Activated naive CD8-positive, alpha-beta T cell treated with anti-CD3 and anti-CD28 coated beads for 36 hours (primary cell): ENCODE measurements at regions not wholly inside any gene's neighbourhood (a gene's known extent, or its start where the extent isn't known, plus 50 kb on each side); places are given as distances from the start of the nearest gene placed in this dataset.
"Not testable (repeated sequence)": the region's sequence is repeated elsewhere in the genome, so short reads cannot be mapped to it uniquely, and the experiment has no call there.

Experiments used
- DNase-seq: peaks from one replicate; pipeline ENCODE4 v3.0.0; 2021
- H3K27ac Mint-ChIP-seq: one replicate; pipeline ENCODE4 v1.8.0; 2022; ENCODE audit warnings: mild to moderate bottlenecking, moderate library complexity, mixed read lengths
- H3K27me3 Mint-ChIP-seq: one replicate; pipeline ENCODE4 v1.8.0; 2022; ENCODE audit warnings: mild to moderate bottlenecking, mixed read lengths
- H3K36me3 Mint-ChIP-seq: one replicate; pipeline ENCODE4 v1.8.0; 2021; ENCODE audit warnings: mild to moderate bottlenecking, mixed read lengths
- H3K4me1 Mint-ChIP-seq: one replicate; pipeline ENCODE4 v1.8.0; 2021; ENCODE audit warnings: mixed read lengths
- H3K4me3 Mint-ChIP-seq: one replicate; pipeline ENCODE4 v1.8.0; 2022; ENCODE audit warnings: mild to moderate bottlenecking, moderate library complexity, mixed read lengths
- H3K9me3 Mint-ChIP-seq: one replicate; pipeline ENCODE4 v1.8.0; 2022; ENCODE audit warnings: mixed read lengths

- Mint-ChIP-seq H3K27ac (no peak overlapping the region), H3K4me3 (no peak overlapping the region), H3K9me3 (no peaks in the 10 kb centered on the region), H3K36me3 (no peaks in the 10 kb centered on the region), H3K27me3 (peaks cover 5% of the 10 kb centered on the region), H3K4me1 (no peaks in the 10 kb centered on the region)
- DNase-seq = no peak
Observed at GRCh38 chr2:21194147-21194546, 70.4 kb downstream of the TDRD15 start.

GRCh38 chr2:21194858-21195271, 71.1 kb downstream of the TDRD15 start:
- no peak overlapping the region for H3K27ac Mint-ChIP-seq
- H3K36me3 Mint-ChIP-seq = no peaks in the 10 kb centered on the region
- H3K4me3 Mint-ChIP-seq = no peak overlapping the region
- peaks cover 5% of the 10 kb centered on the region for H3K27me3 Mint-ChIP-seq
- no peaks in the 10 kb centered on the region for H3K4me1 Mint-ChIP-seq
- H3K9me3 Mint-ChIP-seq = no peaks in the 10 kb centered on the region
- DNase-seq = no peak

GRCh38 chr2:21195326-21195725, 71.6 kb downstream of the TDRD15 start:
- Mint-ChIP-seq H3K4me1 (no peaks in the 10 kb centered on the region), H3K36me3 (no peaks in the 10 kb centered on the region), H3K4me3 (no peak overlapping the region), H3K27me3 (peaks cover 5% of the 10 kb centered on the region), H3K9me3 (no peaks in the 10 kb centered on the region), H3K27ac (no peak overlapping the region)
- DNase-seq = no peak

GRCh38 chr2:21198637-21199036, 74.9 kb downstream of the TDRD15 start:
- no peak overlapping the region for H3K27ac Mint-ChIP-seq

DNA sequence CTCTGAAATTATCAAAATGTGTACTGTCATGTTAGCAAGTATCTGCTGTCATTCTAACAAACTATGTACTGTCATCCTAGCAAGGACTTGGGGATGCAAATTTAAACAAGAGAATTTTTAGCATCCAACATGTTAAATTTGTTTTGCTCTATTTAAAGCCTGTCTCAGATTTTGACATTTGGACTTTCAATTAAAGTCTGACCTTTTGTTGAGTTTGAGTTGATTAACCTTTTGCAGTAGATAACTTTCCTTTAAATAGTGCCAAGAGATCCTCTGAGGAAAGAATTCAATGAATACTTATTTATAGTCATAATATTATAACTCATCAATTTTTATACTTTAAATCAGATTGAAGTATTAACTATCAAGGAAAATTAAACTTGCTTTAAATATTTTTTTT, 80.2 kb downstream of the TDRD15 start:
- Mint-ChIP-seq H3K4me3 (no peak overlapping the region), H3K36me3 (no peaks in the 10 kb centered on the region), H3K27me3 (peaks cover under 1% of the 10 kb centered on the region), H3K9me3 (no peaks in the 10 kb centered on the region), H3K4me1 (no peaks in the 10 kb centered on the region), H3K27ac (no peak overlapping the region)
- DNase-seq = no peak

More at GRCh38 chr2:21198637-21199036, 74.9 kb downstream of the TDRD15 start:
- no peak for DNase-seq
- Mint-ChIP-seq H3K4me1 (no peaks in the 10 kb centered on the region), H3K4me3 (no peak overlapping the region), H3K36me3 (no peaks in the 10 kb centered on the region), H3K9me3 (no peaks in the 10 kb centered on the region), H3K27me3 (peaks cover 5% of the 10 kb centered on the region)

DNA sequence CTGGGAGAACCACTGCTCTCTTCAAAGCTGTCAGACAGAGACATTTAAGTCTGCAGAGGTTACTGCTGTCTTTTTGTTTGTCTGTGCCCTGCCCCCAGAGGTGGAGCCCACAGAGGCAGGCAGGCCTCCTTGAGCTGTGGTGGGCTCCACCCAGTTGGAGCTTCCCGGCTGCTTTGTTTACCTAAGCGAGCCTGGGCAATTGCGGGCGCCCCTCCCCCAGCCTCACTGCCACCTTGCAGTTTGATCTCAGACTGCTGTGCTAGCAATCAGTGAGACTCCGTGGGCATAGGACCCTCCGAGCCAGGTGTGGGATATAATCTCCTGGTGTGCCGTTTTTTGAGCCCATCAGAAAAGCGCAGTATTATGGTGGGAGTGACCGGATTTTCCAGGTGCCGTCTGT, 90.3 kb downstream of the TDRD15 start:
- H3K9me3 Mint-ChIP-seq, H3K27me3 Mint-ChIP-seq, H3K4me3 Mint-ChIP-seq, H3K27ac Mint-ChIP-seq, DNase-seq, H3K4me1 Mint-ChIP-seq, H3K36me3 Mint-ChIP-seq: not testable (repeated sequence)

GRCh38 chr2:21217442-21217841, 93.7 kb downstream of the TDRD15 start:
- Mint-ChIP-seq H3K27ac (no peak overlapping the region), H3K27me3 (no peaks in the 10 kb centered on the region), H3K4me1 (no peaks in the 10 kb centered on the region), H3K9me3 (peaks cover 2% of the 10 kb centered on the region), H3K36me3 (no peaks in the 10 kb centered on the region), H3K4me3 (no peak overlapping the region)
- DNase-seq = no peak

GRCh38 chr2:21220930-21221329, 97.2 kb downstream of the TDRD15 start:
- Mint-ChIP-seq H3K4me1 (no peaks in the 10 kb centered on the region), H3K36me3 (no peaks in the 10 kb centered on the region), H3K4me3 (no peak overlapping the region), H3K9me3 (no peaks in the 10 kb centered on the region), H3K27me3 (no peaks in the 10 kb centered on the region), H3K27ac (no peak overlapping the region)
- no peak for DNase-seq

DNA sequence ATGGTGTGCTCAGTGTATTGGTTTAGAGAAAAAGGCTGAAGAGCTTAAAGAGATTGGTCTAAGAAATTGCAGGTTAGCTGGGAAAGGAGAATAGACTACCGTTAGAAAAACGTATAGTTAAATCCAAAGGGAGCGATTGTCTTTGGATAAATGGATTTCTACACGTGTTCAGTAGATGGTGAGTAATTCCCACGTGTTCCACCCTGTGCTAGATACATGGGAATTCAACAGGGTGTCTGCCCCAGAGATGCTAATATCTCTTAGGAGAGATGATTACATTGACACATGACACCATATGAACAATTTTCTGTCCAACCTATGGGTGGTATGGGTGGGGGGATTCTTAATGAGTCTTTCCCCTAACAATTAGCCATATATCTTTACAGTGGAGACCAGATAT, 99.8 kb downstream of the TDRD15 start:
- H3K36me3 Mint-ChIP-seq = no peaks in the 10 kb centered on the region
- no peak overlapping the region for H3K27ac Mint-ChIP-seq
- no peaks in the 10 kb centered on the region for H3K4me1 Mint-ChIP-seq
- DNase-seq = no peak
- no peaks in the 10 kb centered on the region for H3K9me3 Mint-ChIP-seq
- H3K27me3 Mint-ChIP-seq = no peaks in the 10 kb centered on the region
- H3K4me3 Mint-ChIP-seq = no peak overlapping the region

GRCh38 chr2:21228041-21228895, 104.5 kb downstream of the TDRD15 start:
- DNase-seq = no peak
- no peak overlapping the region for H3K27ac Mint-ChIP-seq
- H3K4me3 Mint-ChIP-seq = no peak overlapping the region
- no peaks in the 10 kb centered on the region for H3K4me1 Mint-ChIP-seq
- no peaks in the 10 kb centered on the region for H3K36me3 Mint-ChIP-seq
- H3K27me3 Mint-ChIP-seq = no peaks in the 10 kb centered on the region
- H3K9me3 Mint-ChIP-seq = no peaks in the 10 kb centered on the region

DNA sequence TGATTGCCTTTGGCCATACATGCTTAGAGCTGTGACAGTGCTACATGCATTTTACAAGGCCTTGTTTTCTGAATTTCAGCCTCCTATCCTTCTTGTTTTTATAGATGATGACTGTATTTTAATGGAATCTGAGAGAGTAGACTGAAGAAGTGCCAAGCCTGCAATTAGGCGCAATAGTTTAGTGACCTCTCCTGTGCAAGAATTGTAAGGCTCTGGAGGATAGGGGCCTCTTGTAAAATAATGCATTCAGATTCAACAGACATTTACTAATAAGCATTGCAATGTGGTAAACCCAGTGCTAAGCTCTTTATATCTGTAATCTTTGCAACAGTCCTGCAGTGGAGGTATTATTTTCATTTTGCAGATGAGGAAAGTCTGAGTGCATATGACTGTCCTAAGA, 105.5 kb downstream of the TDRD15 start:
- DNase-seq = no peak
- H3K36me3 Mint-ChIP-seq = no peaks in the 10 kb centered on the region
- no peak overlapping the region for H3K4me3 Mint-ChIP-seq
- H3K4me1 Mint-ChIP-seq = no peaks in the 10 kb centered on the region
- H3K27ac Mint-ChIP-seq = no peak overlapping the region
- no peaks in the 10 kb centered on the region for H3K9me3 Mint-ChIP-seq
- no peaks in the 10 kb centered on the region for H3K27me3 Mint-ChIP-seq

DNA sequence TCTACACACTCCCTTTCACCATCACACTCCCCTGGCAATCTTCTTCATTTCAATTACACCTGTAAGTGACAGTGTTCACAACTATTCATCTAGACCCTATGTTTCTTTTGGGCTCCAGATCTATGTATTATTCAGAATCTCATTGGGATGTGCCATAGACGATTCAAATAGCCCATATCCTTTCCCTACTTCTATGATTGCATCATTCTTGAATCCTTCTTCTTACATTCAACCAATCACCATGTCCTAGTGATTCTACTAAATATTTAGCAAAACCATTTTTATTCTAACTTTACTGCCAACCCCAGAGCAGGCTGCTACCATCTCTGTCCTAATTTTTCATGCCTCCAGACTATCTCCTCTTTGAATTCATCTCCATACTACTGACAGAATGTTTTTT, 106.4 kb downstream of the TDRD15 start:
- H3K27ac Mint-ChIP-seq = no peak overlapping the region
- H3K4me3 Mint-ChIP-seq = no peak overlapping the region
- H3K9me3 Mint-ChIP-seq = no peaks in the 10 kb centered on the region
- H3K36me3 Mint-ChIP-seq = no peaks in the 10 kb centered on the region
- no peak for DNase-seq
- no peaks in the 10 kb centered on the region for H3K4me1 Mint-ChIP-seq
- no peaks in the 10 kb centered on the region for H3K27me3 Mint-ChIP-seq

DNA sequence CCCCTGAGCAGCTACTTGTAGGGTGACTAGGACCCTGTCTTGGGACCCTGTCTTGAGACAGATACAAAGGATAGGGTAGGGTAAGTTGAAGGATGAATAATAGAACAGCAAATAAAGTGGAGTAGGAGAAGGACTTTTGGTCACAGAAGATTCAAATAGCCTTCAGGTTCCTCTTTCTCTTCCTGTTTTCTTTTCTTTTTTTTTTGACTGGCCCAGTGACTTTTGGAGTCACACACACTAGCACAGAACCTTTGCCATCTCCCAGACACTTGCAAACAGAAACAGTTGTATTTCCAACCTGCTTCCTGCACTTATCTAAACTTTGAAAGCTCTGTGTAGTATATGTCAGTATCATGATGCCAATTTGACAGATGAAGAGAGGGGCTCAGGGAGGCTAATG, 108.2 kb downstream of the TDRD15 start:
- no peak for DNase-seq
- Mint-ChIP-seq H3K4me3 (no peak overlapping the region), H3K9me3 (no peaks in the 10 kb centered on the region), H3K27me3 (no peaks in the 10 kb centered on the region), H3K27ac (no peak overlapping the region), H3K36me3 (no peaks in the 10 kb centered on the region), H3K4me1 (no peaks in the 10 kb centered on the region)

DNA sequence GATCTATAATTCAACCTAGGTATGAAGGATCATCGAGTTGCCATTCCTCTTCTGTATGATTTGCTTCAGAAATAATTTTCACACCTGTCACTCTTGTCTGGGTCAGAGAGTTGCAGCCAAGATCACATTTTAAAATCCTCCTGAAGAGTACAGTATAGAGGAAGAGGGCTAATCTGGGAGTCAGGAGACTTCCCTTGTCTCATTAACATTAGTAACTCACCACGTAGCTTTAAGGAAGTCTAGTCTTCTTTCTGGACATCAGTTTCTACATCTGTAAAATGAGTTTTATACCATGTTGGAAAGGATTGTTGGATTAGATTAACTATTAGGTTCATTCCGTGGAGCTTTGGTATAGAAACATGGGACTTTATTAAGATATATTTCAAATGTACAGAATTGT, 109.4 kb downstream of the TDRD15 start:
- Mint-ChIP-seq H3K9me3 (no peaks in the 10 kb centered on the region), H3K27me3 (no peaks in the 10 kb centered on the region), H3K4me1 (no peaks in the 10 kb centered on the region), H3K27ac (no peak overlapping the region), H3K36me3 (no peaks in the 10 kb centered on the region), H3K4me3 (no peak overlapping the region)
- no peak for DNase-seq

DNA sequence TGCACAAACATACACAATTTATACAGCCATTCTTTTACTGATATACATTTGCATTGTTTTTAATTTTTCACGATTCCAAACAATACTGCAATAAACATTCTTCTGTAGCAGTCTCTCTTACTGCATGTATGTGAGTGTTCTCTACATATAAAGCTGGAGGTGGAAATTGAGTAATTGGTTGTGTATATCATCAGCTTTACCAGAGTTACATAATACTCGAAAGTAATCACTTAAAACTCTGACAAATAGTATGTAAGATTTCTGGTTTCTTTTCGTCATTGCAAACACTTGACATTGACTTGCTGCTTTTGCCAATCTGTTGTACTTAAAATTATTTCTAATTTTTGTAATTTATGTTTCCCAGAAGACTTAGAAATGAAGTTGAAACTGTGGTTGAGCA, 110.2 kb downstream of the TDRD15 start:
- DNase-seq = no peak
- Mint-ChIP-seq H3K9me3 (no peaks in the 10 kb centered on the region), H3K36me3 (no peaks in the 10 kb centered on the region), H3K4me3 (no peak overlapping the region), H3K27me3 (no peaks in the 10 kb centered on the region), H3K27ac (no peak overlapping the region), H3K4me1 (no peaks in the 10 kb centered on the region)

- DNase-seq = no peak
- H3K4me3 Mint-ChIP-seq = no peak overlapping the region
- no peaks in the 10 kb centered on the region for H3K9me3 Mint-ChIP-seq
- no peaks in the 10 kb centered on the region for H3K27me3 Mint-ChIP-seq
- no peaks in the 10 kb centered on the region for H3K4me1 Mint-ChIP-seq
- no peaks in the 10 kb centered on the region for H3K36me3 Mint-ChIP-seq
- no peak overlapping the region for H3K27ac Mint-ChIP-seq
Observed at GRCh38 chr2:21234464-21235120, 110.8 kb downstream of the TDRD15 start.
